ENCODE measurements at regions not wholly inside any gene's neighbourhood (a gene's known extent, or its start where the extent isn't known, plus 50 kb on each side); places are given as distances from the start of the nearest gene placed in this dataset.

DNA sequence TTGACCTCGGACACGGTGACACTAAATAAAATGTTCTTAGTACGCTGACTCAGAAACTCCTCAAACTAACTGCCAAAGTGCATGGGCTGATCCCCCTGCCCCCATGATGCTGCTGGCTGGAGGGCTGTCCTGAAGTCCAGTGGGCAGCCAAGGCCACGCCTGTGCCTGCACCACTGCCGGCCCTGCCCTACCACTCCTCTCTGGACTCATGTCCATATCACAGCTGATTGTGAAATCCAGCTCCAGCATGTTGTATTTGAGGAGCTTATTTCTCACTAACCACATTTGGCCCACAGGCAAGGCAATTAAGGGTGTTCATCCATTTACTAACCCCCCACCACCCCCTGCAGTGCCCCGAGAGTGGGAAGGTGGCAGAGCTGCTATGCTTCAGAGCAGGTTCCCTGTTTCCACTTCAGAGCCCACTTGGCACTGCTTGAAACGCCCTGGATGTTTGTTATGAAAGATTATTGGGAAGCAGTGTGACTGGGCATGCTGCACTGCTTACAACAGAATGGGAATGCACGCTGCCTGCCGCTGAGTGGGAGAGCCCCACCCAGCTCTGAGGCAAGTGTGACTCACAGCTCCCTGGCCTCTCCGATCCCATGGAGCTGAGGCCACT lies 114.0 kb downstream of the UQCRFS1 start:
- peak in 1 of 2 donors; percentile 98 for DNase-seq (ENCODE audit: extremely low spot score in 2 of 2)
- Histone ChIP-seq H3K9me3 (no peaks in the 10 kb centered on the region), H3K27ac (peak overlapping the region; percentile 70), H3K36me3 (no peaks in the 10 kb centered on the region), H3K4me3 (no peak overlapping the region), H3K4me1 (peaks cover 43% of the 10 kb centered on the region), H3K27me3 (no peaks in the 10 kb centered on the region)
- TF ChIP-seq POLR2A (IDR thresholded peaks at IDR 0.05), result no peak
- TF ChIP-seq POLR2AphosphoS5 (IDR thresholded peaks at IDR 0.05; ENCODE audit: insufficient read depth in 1 of 2, low read depth in 1 of 2), result peak; percentile 65 to 90
- intact Hi-C loops (cut with DNase I), result loop anchor here (10.0 kb wide), 1 partner anchor 94 kb away; no protein-coding TSS in a partner anchor

DNA sequence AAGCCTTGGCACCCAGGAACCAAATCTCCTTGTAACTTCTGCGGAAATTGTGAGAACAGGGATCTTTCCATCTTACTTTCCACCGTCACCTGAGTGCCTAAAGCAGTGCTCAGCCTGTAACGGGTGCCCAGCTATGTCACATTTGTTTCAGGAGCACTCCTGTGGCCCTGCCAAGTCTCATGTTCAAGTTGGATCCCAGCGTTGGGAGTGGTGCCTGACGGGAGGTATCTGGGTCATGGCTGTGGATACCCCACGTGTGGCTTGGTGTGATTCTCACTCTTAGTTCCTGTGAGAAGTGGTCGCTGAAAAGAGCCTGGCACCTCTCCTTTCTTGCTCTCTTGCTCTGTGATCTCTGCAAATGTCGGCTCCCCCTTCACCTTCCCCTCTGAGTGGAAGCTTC lies 114.9 kb downstream of the UQCRFS1 start:
- peak overlapping the region; percentile 67 for H3K27ac ChIP-seq
- no peaks in the 10 kb centered on the region for H3K36me3 ChIP-seq
- no peak for TF ChIP-seq POLR2AphosphoS5 (IDR thresholded peaks at IDR 0.05; ENCODE audit: insufficient read depth in 1 of 2, low read depth in 1 of 2)
- TF ChIP-seq POLR2A (IDR thresholded peaks at IDR 0.05), result no peak
- TF ChIP-seq, protein P1, sequence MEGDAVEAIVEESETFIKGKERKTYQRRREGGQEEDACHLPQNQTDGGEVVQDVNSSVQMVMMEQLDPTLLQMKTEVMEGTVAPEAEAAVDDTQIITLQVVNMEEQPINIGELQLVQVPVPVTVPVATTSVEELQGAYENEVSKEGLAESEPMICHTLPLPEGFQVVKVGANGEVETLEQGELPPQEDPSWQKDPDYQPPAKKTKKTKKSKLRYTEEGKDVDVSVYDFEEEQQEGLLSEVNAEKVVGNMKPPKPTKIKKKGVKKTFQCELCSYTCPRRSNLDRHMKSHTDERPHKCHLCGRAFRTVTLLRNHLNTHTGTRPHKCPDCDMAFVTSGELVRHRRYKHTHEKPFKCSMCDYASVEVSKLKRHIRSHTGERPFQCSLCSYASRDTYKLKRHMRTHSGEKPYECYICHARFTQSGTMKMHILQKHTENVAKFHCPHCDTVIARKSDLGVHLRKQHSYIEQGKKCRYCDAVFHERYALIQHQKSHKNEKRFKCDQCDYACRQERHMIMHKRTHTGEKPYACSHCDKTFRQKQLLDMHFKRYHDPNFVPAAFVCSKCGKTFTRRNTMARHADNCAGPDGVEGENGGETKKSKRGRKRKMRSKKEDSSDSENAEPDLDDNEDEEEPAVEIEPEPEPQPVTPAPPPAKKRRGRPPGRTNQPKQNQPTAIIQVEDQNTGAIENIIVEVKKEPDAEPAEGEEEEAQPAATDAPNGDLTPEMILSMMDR (IDR thresholded peaks at IDR 0.05), result no peak
- intact Hi-C loops (cut with DNase I), result loop anchor here (10.0 kb wide), 1 partner anchor 93 kb away; no protein-coding TSS in a partner anchor
- peaks cover 43% of the 10 kb centered on the region for H3K4me1 ChIP-seq
- H3K4me3 ChIP-seq, result no peak overlapping the region
- no peaks in the 10 kb centered on the region for H3K27me3 ChIP-seq
- DNase-seq (ENCODE audit: extremely low spot score in 2 of 2), result no peak
- no peaks in the 10 kb centered on the region for H3K9me3 ChIP-seq

DNA sequence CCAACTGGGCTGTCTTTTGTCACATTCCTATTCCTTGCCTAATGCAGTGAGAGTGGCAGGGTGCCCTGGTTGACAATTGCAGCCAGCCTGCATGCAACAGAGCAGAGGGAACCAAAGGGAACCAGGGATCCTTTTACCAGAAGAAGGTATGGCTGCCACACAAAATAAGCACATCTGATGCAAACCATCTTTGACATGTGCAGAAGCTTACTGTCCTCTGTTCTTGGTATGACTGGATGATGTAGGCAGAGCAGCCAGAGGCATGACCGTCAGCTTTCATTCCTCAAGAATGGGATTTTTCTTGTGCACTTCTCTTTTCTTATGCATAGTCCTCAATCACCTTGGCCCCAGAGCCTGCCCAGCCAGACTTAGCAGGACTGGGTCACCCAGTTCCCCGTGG lies 116.1 kb downstream of the UQCRFS1 start:
- DNase-seq (ENCODE audit: extremely low spot score in 2 of 2), result no peak
- intact Hi-C loops (cut with DNase I), result loop anchor here (10.0 kb wide), 1 partner anchor 92 kb away; no protein-coding TSS in a partner anchor
- Histone ChIP-seq H3K36me3 (no peaks in the 10 kb centered on the region), H3K9me3 (no peaks in the 10 kb centered on the region), H3K4me3 (no peak overlapping the region), H3K27ac (peak overlapping the region; percentile 67), H3K27me3 (no peaks in the 10 kb centered on the region), H3K4me1 (peaks cover 43% of the 10 kb centered on the region)
- TF ChIP-seq POLR2A (IDR thresholded peaks at IDR 0.05) (no peak), POLR2AphosphoS5 (IDR thresholded peaks at IDR 0.05; ENCODE audit: insufficient read depth in 1 of 2, low read depth in 1 of 2) (no peak)
- TF ChIP-seq, protein P1 (IDR thresholded peaks at IDR 0.05), result no peak

DNA sequence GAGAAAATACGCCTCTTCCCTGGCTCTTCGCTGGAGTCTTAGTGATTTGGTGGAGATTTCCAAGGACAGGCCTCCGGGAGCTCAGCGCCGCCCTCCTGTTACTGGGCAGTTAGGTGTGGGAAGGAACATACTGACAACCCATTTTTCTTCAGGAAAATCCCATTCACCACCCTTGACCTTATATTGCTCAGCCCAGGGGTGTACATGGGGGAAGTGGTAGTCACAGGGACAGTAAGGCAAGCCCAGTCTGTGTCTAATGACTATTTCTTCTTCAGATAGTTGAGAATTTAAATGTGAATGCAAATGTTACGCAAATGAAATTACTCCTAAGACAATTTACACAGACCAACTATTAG lies 119.4 kb downstream of the UQCRFS1 start:
- Histone ChIP-seq H3K4me1 (peaks cover 26% of the 10 kb centered on the region), H3K27me3 (no peaks in the 10 kb centered on the region), H3K4me3 (no peak overlapping the region), H3K9me3 (no peaks in the 10 kb centered on the region), H3K27ac (no peak overlapping the region), H3K36me3 (no peaks in the 10 kb centered on the region)
- TF ChIP-seq POLR2AphosphoS5 (IDR thresholded peaks at IDR 0.05; ENCODE audit: insufficient read depth in 1 of 2, low read depth in 1 of 2) (no peak), POLR2A (IDR thresholded peaks at IDR 0.05) (no peak)
- TF ChIP-seq, protein P1 (IDR thresholded peaks at IDR 0.05), result no peak
- no peak for DNase-seq (ENCODE audit: extremely low spot score in 2 of 2)
- intact Hi-C loops (cut with DNase I), result loop anchor here (10.0 kb wide), 1 partner anchor 89 kb away; no protein-coding TSS in a partner anchor

DNA sequence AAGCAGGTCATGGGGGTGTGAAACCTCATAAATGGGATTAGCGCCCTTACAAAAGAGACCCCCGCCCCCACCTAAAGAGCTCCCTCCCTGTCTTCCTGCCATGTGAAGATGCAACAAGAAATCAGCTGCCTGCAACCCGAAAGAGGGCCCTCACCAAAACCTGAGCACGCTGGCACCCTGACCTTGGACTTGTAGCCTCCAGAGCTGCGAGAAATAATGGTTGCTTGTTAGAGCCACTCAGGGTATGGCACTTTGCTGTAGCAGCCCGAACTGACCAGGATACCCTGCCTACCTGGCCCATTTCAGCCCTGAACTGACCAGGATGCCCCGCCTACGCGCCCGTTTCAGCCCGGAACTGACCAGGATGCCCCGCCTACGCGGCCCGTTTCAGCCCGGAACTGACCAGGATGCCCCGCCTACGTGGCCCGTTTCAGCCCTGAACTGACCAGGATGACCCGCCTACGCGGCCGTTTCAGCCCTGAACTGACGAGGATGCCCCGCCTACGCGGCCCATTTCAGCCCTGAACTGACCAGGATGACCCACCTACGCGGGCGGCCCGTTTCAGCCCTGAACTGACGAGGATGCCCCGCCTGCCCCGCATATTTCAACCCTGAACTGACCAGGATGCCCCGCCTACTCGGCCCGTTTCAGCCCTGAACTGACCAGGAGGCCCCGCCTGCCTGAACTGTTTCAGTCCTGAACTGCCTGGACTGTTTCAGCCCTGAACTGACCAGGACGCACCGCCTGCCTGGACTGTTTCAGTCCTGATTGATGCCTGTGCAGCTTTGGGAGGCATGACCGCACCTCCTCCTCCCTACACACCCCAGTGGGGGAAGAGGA lies 120.0 kb downstream of the UQCRFS1 start:
- Histone ChIP-seq H3K36me3 (no peaks in the 10 kb centered on the region), H3K4me1 (peaks cover 20% of the 10 kb centered on the region), H3K9me3 (no peaks in the 10 kb centered on the region), H3K4me3 (no peak overlapping the region), H3K27me3 (no peaks in the 10 kb centered on the region), H3K27ac (no peak overlapping the region)
- TF ChIP-seq, protein P1 (IDR thresholded peaks at IDR 0.05), result no peak
- TF ChIP-seq POLR2AphosphoS5 (IDR thresholded peaks at IDR 0.05; ENCODE audit: insufficient read depth in 1 of 2, low read depth in 1 of 2) (no peak), POLR2A (IDR thresholded peaks at IDR 0.05) (no peak)
- no peak for DNase-seq (ENCODE audit: extremely low spot score in 2 of 2)
- intact Hi-C loops (cut with DNase I), result loop anchor here (10.0 kb wide), 1 partner anchor 88 kb away; no protein-coding TSS in a partner anchor

Data from vagina (tissue), 2 donors.